GM12891 (cell line): ENCODE measurements at regions not wholly inside any gene's neighbourhood (a gene's known extent, or its start where the extent isn't known, plus 50 kb on each side); places are given as distances from the start of the nearest gene placed in this dataset.

Experiments used
- POLR2A ChIP-seq: IDR thresholded peaks from 2 replicates; pipeline ENCODE4 v1.6.1; 2011; ENCODE audit warnings: low read depth, low read length, control low read depth
- POLR2AphosphoS5 ChIP-seq: IDR thresholded peaks from 2 replicates; pipeline ENCODE4 v1.6.1; 2011; ENCODE audit warnings: low read depth, low read length, control low read depth
- SPI1 ChIP-seq: IDR thresholded peaks from 2 replicates; pipeline ENCODE4 v1.6.1; 2011; ENCODE audit warnings: low read depth, low read length, control low read depth

DNA sequence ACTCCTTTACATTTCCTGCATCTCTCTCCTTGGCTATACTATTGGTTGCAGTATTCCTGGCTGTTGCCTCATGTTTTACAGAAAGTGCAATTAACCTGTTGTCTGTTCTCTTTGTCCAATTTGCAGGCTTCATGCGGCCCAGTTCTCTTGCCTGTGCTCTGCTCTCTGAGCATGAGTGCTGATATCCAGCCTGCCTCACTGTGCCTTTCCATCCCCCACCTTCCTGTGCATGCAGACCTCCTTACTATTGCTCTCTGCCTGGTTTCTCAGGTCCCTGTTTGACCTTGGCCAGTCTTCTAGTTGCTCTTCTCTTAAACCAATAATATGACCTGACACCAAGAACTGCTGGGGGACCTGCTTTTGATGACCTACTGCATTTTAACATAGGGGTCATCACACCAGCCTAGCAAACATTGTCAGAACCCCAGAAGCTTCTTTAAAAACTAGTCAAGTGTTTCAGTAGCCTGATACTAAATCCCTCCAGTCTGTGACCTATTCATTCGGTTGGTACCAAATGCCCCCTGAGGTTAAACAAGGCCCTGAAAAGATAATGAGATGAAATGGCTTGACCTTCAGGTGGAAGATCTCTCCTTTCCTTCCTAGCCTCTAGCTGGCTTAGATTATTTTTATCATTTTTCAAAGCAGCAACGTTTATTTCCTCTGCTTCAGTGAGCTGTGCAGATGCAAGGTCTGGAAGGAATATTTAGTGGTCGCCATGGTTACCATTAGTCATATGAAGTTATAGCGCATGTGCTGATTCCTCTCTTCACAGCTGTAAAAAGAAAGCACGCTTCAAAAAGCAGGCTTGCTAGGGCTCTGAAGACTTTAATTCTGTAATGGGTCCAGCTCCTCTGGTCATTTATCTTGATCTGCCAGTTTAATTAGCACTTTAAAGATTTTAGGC is 216.5 kb downstream of the PHLDA1 start:
- TF ChIP-seq POLR2AphosphoS5 (no peak), POLR2A (no peak), SPI1 (no peak)
